Activated B cell treated with CpG ODN at 0.5 μM for 24 hours (primary cell): ENCODE measurements at regions not wholly inside any gene's neighbourhood (a gene's known extent, or its start where the extent isn't known, plus 50 kb on each side); places are given as distances from the start of the nearest gene placed in this dataset.

ENCODE experiments used
- ATAC-seq: fragments of 200-7000 bp; cut with Tn5 transposase; one replicate; pipeline ENCODE4 v1.10.0; 2021; ENCODE audit warnings: low read depth, mild to moderate bottlenecking, moderate library complexity
- CTCF ChIA-PET: fragments of 350-600 bp; sonication (Branson Sonifier 250); formaldehyde crosslinking; loops from one replicate; lab custom pipeline; 2021; ENCODE audit warnings: antibody characterized with exemption; lab: Charles Lee
- POLR2A ChIA-PET: fragments of 350-600 bp; sonication (Branson Sonifier 250); formaldehyde crosslinking; loops from one replicate; lab custom pipeline; 2021; ENCODE audit warnings: antibody characterized with exemption; lab: Charles Lee
- DNase-seq: peaks from one replicate; pipeline ENCODE4 v3.0.0; 2022
- H3K27ac Mint-ChIP-seq: one replicate; pipeline ENCODE4 v1.8.0; 2020; ENCODE audit warnings: mixed read lengths
- H3K27me3 Mint-ChIP-seq: one replicate; pipeline ENCODE4 v1.8.0; 2021; ENCODE audit warnings: mixed read lengths
- H3K36me3 Mint-ChIP-seq: one replicate; pipeline ENCODE4 v1.8.0; 2021; ENCODE audit warnings: low read depth, mixed read lengths
- H3K4me1 Mint-ChIP-seq: one replicate; pipeline ENCODE4 v1.8.0; 2021; ENCODE audit warnings: mixed read lengths
- H3K4me3 Mint-ChIP-seq: one replicate; pipeline ENCODE4 v1.8.0; 2020; ENCODE audit warnings: mild to moderate bottlenecking, mixed read lengths
- H3K9me3 Mint-ChIP-seq: one replicate; pipeline ENCODE4 v1.8.0; 2020; ENCODE audit warnings: mixed read lengths
- intact Hi-C: fragments of 100-400 bp; cut with micrococcal nuclease; formaldehyde crosslinking; loops from one replicate; pipeline ENCODE4 v1.15.1; 2024
- TF ChIP-seq, protein P1 (sequence below): fragments of 200-600 bp; IDR thresholded peaks from one replicate; pipeline ENCODE4 v1.8.0; 2022; ENCODE audit warnings: antibody characterized with exemption, mild to moderate bottlenecking

DNA sequence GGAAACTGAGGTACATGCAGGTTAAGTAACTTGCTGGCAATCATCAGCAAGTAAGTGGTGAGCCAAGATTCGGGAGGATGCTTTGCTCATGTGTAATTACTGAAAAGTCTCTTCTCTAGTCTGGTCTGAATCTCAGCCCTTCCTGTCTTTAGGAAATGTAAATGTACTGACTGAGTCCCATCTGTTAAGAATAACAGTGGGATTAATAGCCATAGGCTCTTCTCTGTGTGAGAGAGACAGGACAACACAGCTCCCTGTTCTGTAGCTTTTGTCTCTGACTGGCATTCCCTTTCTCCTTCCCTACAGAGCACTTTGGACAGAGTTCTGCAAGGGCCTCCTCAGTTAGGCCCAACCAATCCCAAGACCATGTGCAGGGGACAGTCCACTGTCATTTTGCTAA, 131.3 kb upstream of the OGFRL1 start:
- CTCF ChIA-PET: no interaction called here

DNA sequence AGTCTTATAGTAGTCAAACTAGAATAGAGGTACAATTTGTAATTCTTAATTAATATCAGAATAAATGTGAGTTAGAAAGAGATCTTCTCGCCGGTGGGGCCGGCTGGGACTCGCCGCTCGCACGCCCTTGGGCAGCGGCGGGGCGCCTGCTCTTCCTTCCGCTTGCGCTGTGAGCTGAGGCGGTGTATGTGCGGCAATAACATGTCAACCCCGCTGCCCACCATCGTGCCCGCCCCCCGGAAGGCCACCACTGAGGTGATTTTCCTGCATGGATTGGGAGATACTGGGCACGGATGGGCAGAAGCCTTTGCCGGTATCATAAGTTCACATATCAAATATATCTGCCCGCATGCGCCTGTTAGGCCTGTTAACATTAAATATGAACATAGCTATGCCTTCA, 123.7 kb upstream of the OGFRL1 start:
- H3K27me3 Mint-ChIP-seq: no peaks in the 10 kb centered on the region
- TF ChIP-seq, protein P1, sequence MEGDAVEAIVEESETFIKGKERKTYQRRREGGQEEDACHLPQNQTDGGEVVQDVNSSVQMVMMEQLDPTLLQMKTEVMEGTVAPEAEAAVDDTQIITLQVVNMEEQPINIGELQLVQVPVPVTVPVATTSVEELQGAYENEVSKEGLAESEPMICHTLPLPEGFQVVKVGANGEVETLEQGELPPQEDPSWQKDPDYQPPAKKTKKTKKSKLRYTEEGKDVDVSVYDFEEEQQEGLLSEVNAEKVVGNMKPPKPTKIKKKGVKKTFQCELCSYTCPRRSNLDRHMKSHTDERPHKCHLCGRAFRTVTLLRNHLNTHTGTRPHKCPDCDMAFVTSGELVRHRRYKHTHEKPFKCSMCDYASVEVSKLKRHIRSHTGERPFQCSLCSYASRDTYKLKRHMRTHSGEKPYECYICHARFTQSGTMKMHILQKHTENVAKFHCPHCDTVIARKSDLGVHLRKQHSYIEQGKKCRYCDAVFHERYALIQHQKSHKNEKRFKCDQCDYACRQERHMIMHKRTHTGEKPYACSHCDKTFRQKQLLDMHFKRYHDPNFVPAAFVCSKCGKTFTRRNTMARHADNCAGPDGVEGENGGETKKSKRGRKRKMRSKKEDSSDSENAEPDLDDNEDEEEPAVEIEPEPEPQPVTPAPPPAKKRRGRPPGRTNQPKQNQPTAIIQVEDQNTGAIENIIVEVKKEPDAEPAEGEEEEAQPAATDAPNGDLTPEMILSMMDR: no peak
- H3K36me3 Mint-ChIP-seq: no peaks in the 10 kb centered on the region
- ATAC-seq (no peak), DNase-seq (no peak)
- H3K27ac Mint-ChIP-seq: no peak overlapping the region
- ChIA-PET POLR2A (no interaction called here), CTCF (no interaction called here)
- H3K4me3 Mint-ChIP-seq: no peak overlapping the region
- H3K9me3 Mint-ChIP-seq: no peaks in the 10 kb centered on the region
- intact Hi-C loops: no loop called here
- no peaks in the 10 kb centered on the region for H3K4me1 Mint-ChIP-seq

More for the DNA sequence above, 131.3 kb upstream of the OGFRL1 start:
- DNase-seq (no peak), ATAC-seq (no peak)
- no peaks in the 10 kb centered on the region for H3K9me3 Mint-ChIP-seq
- intact Hi-C loops: no loop called here
- TF ChIP-seq, protein P1: no peak
- POLR2A ChIA-PET: no interaction called here
- H3K27me3 Mint-ChIP-seq: peaks cover 4% of the 10 kb centered on the region
- H3K27ac Mint-ChIP-seq: no peak overlapping the region
- H3K4me3 Mint-ChIP-seq: no peak overlapping the region
- H3K4me1 Mint-ChIP-seq: no peaks in the 10 kb centered on the region
- H3K36me3 Mint-ChIP-seq: no peaks in the 10 kb centered on the region

DNA sequence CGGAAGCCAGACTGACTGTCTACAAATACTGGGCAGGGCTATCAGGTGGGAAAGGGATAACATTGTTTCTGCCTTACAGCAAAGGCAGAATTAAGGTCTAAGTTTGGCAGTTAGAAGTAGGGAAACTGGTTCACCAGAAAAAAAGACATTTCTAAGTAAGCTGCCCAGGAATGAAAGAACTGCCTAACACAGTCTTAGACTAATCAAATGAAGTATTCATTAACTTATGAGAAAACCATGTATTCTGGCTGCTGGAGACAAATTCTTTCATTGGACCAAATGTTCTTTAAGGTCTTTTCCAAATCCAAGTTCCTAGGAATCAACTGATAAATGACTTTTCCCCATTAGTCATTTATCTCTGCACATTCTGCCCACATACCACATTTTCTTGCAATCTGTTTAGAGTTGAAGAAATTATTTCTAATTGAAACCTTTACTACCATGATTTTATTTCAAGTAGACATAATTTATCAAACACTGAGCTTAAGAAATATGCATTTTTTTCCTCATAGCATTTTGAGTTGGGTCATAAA, 120.3 kb upstream of the OGFRL1 start:
- ChIA-PET POLR2A (no interaction called here), CTCF (no interaction called here)
- Mint-ChIP-seq H3K9me3 (no peaks in the 10 kb centered on the region), H3K4me1 (no peaks in the 10 kb centered on the region), H3K4me3 (no peak overlapping the region), H3K27ac (no peak overlapping the region), H3K27me3 (peaks cover under 1% of the 10 kb centered on the region), H3K36me3 (no peaks in the 10 kb centered on the region)
- no peak for ATAC-seq
- intact Hi-C loops: no loop called here
- no peak for DNase-seq
- TF ChIP-seq, protein P1: no peak

- Mint-ChIP-seq H3K4me1 (no peaks in the 10 kb centered on the region), H3K4me3 (no peak overlapping the region), H3K27me3 (peaks cover 7% of the 10 kb centered on the region), H3K36me3 (no peaks in the 10 kb centered on the region), H3K9me3 (no peaks in the 10 kb centered on the region), H3K27ac (no peak overlapping the region)
- ATAC-seq (no peak), DNase-seq (no peak)
- POLR2A ChIA-PET: no interaction called here
- CTCF ChIA-PET: no interaction called here
- TF ChIP-seq, protein P1: no peak
- intact Hi-C loops: no loop called here
Observed at GRCh38 chr6:71171497-71172070, 117.0 kb upstream of the OGFRL1 start.

DNA sequence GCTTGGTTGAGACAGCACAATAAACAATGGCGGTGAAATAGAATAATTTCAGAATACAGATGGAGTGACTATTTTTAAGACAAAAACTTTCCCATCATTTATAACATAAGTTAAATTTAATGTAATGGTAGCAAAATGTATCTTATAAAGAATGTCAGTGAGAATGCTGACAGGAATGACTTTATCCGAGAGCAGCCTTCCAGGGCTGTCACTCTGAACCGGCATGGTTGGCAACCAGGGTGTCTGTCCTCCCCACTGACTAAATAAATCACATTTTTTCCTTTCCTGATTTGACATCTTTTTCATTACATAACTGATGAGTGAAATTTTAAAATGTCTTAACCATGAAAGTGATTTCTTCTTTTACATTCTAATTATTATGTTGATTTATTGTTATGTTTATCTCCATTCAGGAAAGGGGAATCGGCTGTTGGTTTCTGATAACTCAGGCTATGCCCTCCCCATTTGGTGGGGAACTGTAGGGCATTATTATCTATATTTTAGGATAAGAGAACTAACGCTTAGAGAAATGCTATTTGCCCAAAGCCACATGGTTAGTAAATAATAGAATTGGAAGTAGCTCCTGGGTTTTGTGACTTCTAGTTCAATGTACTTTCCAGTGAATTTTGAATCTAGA, 109.2 kb upstream of the OGFRL1 start:
- H3K4me1 Mint-ChIP-seq: no peaks in the 10 kb centered on the region
- H3K4me3 Mint-ChIP-seq: no peak overlapping the region
- POLR2A ChIA-PET: no interaction called here
- no peak for DNase-seq
- H3K36me3 Mint-ChIP-seq: no peaks in the 10 kb centered on the region
- CTCF ChIA-PET: no interaction called here
- intact Hi-C loops: no loop called here
- H3K27me3 Mint-ChIP-seq: peaks cover 24% of the 10 kb centered on the region
- TF ChIP-seq, protein P1: no peak
- no peaks in the 10 kb centered on the region for H3K9me3 Mint-ChIP-seq
- H3K27ac Mint-ChIP-seq: no peak overlapping the region
- no peak for ATAC-seq
